NCI-H526 treated with DMSO at 0.1 percent for 48 hours (cell line): ENCODE measurements at regions not wholly inside any gene's neighbourhood (a gene's known extent, or its start where the extent isn't known, plus 50 kb on each side); places are given as distances from the start of the nearest gene placed in this dataset.
"Not testable (repeated sequence)": the region's sequence is repeated elsewhere in the genome, so short reads cannot be mapped to it uniquely, and the experiment has no call there.

Experiments used
- DNase-seq: peaks from one replicate; lab custom pipeline; 2025; lab: John Stamatoyannopoulos, UW

DNA sequence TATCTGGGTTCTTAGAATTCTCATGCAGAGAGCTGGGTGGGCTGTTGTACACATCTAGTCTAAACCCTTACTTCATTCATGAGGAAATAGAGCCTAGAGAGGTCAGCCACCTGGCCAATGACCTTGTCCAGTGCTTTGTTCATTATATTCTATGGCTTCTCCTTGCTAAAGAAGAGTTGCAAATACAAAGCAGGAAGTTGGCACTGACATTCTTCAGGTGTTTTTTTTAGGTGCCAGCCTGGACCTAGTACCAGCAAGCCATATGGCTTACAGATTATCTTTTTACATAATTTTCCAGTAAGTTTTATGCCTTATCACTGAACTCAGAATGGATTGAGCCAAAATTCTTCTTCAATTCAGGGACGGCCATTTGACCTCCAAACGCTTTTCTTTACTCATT is 54.7 kb upstream of the PGM2 start:
- no peak for DNase-seq

DNA sequence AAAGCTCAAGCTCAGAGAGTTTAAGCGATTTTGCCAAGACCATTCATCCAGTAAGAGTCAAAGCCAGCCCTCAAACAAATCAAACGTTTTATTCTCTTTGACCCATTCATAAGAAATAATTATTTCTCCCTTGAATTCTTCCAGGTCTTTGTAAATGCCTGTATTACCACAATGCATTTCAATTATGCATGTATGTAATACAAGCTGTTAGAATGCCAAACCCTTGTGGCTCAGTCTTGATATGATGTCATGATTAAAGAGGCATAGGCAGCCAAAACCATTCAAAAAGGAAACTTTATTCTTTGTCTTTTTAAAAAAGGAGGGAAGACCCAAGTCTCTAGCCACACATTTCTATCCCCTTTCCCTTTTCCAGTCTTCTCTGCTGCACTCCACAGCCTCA is 56.5 kb upstream of the PGM2 start:
- no peak for DNase-seq

DNA sequence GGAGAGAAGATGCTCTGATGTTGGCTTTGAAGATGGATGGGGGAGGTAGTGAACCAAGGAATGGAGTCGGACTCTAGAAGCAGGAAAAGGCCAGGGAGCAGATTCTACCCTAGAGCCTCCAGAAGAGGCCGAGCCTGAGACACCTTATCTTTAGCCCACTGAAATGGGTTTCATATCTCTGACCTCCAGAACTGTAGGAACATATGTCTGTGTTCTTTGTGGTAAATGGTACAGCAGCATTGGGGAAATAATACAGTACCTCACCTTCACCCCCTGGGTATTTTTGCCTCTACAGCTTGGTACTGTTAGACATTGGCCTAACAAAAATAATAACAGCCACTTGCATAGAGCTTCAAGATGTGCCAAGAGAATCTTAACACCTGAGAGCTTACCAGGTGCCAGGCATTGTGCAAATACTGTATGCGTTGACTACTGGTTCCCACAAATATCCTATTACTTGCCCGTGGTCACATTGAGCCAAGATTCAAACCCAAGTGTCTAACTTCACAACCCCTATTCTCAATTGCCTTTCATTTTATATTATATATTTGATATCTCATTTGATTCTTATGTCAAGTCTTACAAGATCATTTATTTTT is 57.0 kb upstream of the PGM2 start:
- no peak for DNase-seq

DNA sequence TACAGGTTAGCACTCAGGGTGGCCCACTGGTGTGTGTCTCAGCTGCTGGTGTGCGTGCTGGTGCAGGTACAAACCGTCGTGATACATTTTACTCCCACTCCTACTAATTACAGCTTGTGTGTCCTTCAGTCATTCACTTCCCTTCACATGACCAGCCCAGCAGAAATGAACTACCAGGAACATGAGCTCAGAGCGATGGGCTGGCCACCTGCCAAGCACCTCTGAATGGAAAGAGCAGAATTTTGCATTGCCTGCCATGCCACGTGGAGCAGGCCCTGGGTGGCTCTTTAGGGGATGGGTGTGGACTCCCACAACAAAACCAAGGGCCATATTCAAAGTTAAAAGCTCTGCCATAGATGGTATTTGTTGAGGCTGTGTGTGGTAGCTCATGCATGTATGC is 58.9 kb upstream of the PGM2 start:
- peak; percentile 7 for DNase-seq

DNA sequence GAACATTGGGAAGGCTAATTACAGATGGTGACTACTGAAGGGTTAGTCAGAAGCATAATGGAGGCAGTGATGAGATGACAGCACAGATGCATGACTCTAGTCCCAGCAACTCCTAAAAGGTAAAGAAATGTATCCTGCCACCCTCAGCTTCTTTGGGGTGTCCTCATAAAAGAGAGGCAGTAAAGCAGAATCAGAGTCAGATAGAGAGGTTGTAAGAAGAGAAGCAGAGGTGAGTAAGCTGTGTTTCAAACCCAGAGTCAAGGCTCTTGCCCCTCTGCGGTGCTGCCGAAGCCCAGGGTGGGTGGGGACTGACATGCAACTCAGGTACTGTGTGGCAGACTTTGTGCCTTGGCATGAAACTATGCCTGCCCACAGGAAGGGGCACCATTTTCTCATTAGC is 59.5 kb upstream of the PGM2 start:
- DNase-seq: no peak

DNA sequence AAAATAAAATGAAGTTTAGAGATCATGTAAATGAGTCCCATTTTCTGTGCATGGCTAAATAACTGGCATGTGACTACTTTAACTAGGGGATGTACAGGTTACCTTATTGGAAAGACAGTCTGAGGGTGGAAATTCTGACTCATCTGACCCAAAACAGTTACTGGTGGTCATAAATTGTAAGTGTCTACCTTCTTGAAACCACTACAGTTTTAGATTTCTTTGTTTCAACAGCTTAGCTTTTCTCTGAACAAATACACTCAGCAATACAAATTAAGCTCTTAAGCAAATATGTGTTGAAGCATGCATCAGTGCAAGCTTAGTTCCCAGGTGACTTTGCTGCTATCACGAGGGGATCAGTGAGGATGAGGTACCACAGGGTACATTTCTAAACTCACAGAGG is 60.7 kb upstream of the PGM2 start:
- DNase-seq: no peak

DNA sequence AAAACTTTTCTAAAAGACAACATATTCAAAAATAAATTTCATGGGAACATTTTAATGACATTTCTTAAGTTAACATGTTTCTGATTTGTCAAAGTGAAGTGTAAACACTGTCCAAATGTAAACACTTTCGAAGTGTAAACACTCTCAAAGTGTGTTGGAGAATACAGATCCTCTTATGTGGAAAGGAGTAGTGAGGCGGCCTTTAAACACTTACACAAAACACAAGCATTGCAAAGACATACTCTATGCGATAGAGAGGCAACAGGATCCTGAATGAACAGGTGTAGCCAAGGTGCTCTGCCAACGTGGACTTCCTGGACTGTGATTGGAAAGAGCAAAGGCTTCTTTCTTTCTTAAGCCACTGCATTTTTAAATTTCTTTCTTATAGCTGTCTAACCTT is 62.7 kb upstream of the PGM2 start:
- no peak for DNase-seq

DNA sequence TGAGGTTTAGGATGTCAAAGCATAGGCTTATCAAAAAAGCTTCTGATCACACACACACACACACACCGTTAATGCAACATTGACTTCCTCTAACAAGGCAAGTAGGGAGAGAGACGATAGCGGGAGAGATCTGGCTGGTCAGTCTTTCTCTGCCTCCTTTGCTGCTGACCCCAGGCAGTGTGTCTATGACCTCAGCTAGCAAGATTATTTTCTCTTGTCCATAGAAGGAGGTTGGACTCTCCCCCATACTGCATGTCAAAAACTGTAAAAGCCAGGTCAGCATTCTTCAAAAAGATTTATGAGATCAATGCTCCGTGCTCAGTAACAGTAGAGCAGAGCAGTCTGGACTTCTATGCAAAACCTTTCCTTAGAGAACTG is 63.5 kb upstream of the PGM2 start:
- DNase-seq: no peak

DNA sequence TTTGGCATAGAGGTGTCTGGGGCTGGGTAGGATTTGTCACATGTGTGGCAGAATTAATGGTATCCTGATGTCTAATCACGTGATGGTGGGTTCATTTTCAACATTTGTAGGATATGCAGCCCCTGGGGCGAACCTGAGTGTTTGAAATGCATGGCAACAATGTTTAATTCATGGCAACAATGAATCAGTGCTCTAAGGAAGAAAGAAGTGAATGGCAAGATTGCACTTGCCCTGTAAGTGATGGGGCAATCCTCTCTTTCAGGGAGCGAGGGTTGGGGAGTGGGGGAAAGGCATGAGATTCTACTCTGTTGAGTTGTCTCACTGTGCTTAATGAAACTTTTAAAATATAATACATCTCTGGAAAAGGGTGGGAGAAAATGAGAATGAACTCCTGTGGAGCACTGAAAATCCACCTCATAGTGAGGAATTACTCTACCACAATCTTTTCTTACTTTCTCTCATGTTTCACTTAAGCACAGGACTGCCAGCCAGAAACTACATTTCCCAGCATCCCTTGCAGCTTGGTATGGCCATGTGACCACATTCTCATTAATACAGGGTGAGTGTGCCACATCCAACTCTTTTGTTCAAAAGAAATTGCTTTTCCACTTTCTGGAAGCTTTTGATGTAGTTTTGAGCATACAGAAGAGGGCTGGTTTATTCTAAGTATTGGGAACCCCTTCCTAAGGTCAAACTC is 64.0 kb upstream of the PGM2 start:
- no peak for DNase-seq

DNA sequence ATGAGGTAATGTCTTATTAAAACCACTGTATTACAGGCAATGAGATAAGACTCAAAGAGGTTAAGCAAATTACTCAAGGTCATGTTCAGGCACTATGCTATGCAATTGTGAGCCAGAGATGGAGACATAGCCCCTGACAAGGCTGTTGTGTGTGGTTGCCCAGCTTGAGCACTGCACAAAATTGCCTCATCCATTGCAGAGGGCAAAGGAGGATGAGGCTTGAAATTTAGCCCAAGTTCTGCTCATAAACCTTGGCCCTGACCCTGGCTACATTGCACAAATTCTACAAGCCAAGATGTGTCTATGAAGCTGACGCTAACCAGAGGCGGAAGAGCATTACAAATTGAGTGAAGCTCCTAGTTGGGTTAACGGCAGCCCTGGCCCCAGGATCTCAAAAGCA is 65.6 kb upstream of the PGM2 start:
- DNase-seq: no peak

DNA sequence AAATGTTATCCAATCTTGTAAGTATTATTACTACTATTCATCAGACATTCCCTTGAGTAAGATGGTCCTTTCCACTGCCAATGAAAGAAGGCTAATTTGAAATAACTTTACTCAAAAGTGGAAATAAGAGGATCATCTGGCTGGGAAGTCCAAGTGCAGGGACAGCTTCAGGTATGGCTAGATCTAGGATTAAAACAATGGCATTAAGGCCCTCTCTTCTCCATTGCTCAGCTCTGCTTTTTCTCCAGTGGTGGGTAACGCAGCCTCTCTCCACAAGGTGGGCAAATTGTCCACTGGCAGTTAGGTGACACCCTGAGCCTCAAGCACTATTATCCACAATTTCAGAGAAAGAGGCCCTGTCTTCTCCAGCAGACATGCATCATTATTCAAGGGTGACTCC is 66.7 kb upstream of the PGM2 start:
- no peak for DNase-seq

DNA sequence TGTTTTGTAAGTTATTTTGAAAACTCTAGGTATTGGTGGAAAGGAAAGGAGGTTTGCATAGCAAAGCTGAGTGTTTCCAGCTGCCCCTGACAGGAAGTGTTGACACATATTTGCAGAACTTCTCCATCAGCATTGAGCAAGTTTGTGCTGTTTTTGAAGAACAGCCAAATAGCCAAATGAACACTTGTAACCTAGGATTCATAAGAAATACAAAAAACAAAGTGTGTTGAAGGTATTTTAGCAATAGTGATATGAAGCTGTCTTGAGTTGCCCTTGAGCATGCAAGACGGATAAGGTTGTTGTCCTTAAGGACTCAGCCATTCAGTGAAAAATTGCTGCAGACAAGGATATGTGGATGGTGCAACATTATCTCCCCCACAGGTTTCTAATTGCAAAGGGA is 68.3 kb upstream of the PGM2 start:
- DNase-seq: no peak

DNA sequence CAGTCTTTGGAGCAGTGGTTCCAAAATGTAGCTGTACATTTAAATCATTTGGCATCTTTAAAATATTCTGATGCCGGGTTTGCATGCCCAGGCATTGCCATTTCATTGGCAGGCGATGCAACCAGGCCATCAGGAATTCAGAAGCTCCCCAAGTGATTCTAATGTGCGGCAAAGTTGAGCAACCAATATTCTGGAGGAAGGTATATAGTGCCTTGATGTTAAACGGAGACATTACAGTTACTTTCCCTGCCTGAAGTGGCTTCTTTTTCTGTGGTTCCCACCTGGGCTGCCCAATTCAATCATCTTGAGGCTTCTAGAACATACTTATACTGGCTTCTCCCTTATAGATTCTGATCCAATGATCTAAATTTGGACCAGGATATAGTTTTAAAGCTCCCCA is 68.7 kb upstream of the PGM2 start:
- no peak for DNase-seq

DNA sequence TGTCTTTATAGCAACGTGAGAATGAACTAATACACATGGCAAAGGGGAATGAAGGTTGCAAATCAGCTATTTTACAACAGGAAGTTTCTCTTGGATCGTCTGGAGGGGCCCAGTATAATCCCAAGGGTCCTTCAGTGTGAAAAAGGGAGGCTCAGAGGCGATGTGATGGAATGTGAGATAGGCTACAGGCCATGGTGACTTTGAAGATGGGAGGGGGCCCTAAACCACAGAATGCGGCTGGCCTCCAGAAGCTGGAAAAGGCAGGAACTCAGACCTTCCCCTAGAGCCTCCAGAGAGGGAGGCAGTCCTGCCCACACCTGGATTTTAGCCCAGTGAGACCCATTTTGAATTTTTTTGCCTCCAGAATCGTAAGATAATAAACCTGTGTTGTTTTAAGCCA is 69.4 kb upstream of the PGM2 start:
- no peak for DNase-seq

DNA sequence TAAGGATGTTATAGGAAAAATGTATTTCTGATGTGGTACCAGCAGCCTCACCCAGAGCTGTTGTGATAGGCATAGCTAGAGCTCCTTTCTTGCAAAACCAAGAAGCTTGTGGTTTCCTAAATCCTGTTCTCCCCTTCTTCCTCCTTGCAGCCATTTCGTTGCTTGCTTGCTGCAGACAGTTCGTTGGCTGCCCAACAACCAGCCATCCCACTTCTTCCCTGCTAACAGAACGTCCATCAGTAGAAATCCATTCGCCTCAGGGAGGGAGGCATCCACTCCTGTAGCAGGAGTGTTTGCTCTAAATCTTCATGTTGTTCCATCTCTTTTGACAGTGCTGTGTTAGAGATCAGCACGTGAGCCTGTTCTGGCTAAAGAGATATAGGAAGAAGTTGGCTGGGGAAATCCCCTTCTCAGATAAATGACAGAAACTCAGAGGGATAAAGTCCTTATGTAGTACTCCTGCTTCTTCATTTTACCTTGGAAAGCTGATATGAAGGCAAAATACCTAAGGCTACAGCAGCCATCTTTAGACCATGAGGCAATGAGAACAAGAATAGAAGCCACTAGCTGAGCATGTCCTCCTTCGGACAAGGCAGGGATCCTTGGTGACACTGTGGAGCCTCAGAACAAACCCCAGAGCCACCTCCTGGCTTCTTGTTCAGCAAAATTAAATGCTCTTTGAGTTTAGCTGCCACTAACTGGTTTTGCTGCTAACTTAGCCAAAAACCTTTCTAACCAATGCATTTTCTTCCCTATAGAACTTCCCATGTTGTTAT is 68.4 kb upstream of the RELL1 start:
- no peak for DNase-seq

DNA sequence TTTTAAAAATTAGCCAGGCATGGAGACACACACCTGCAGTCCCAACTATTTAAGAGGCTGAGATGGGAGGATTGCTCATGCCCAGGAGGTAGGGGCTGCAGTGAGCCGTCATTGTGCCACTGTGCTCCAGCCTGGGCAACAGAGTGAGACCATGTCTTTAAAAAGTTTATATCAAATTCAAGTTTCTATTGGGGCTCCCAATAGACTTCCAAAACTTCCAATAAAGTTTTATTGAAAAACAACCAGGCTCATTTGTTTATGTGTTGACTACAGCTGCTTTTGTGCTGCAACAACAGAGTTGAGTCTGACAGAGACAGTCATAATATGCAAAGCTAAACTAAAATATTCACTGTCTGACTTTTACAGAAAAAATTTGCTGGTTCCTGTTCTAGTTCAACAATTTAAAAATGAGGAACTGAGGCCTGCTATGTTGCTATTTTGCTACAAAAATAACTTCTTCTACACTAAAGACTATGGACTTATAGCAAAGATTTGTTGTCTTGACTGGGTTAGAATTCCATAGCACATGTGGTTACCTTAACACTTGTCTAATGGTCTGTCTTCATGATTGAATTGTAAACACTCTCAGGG is 63.3 kb upstream of the RELL1 start:
- DNase-seq: no peak

DNA sequence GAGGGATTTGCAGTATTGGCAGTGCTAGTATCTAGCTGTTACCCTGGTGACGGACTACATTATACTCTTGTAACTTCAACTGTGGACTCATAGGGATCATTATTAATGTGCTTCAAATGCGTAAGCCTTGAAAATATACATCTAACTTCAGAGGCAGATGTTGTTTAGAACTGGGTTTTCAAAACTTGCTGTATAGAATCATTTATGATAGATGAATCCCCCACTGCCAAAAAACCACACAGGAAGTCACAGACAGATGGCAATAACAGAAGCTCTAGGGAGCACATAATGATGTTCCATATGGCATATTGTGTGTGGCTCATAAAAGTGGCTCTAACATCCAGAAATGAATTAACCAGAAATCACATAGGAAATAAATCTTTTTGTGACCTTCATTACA is 62.3 kb upstream of the RELL1 start:
- no peak for DNase-seq

DNA sequence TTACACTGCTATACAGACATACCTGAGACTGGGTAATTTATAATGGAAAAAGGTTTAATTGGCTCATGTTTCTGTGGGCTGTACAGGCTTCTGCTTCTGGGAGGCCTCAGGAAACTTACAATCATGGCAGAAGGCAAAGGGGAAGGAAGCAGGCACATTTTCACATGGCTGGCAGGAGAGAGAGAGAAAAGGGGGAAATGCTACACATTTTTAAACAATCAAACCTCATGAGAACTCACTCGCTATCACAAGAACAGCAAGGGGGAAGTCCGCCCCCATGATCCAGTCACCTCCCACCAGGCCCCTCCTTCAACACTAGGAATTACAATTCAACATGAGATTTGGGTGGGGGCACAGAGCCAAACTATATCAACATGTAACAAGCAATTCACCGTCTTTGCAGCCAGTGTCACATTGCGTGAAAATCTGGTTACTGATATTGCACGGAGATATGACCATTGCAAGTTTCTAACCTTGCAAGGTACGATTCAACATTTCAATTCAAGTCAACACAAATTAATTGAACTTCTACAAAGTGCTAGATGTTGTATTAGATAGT is 61.7 kb upstream of the RELL1 start:
- no peak for DNase-seq

DNA sequence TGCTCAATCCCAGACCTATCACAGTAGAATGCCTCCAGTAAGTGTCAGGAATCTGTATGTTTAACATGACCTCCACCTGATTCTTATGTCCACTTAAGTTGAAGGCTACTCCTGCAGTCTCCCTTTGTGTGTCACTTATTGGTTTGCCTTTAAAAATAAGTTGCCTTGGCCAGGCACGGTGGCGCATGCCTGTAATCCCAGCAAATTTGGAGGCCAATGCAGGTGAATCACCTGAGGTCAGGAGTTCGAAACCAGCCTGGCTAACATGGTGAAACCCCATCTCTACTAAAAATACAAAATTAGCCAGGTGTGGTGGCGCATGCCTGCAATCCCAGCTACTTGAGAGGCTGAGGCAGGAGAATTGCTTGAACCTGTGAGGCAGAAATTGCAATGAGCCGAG is 60.7 kb upstream of the RELL1 start:
- DNase-seq: not testable (repeated sequence)

DNA sequence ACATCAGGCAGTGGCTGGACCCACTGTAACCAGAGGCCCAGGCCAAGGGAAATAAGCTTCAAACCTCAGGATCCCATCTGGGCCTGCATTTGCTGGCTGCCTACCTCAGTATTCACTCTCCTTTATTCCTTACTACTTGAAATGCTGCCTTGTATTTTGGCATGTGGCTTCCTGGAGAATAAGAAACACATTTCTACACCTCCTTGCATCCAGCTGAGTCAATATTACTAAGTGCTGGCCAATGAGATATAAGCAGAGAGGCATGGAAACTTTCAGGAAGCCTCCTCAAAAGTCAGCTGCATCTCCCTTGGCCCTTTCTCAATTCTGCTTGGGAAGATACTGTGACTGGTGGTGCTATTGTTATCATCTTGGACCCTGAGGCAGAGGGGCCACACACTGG is 59.8 kb upstream of the RELL1 start:
- no peak for DNase-seq

DNA sequence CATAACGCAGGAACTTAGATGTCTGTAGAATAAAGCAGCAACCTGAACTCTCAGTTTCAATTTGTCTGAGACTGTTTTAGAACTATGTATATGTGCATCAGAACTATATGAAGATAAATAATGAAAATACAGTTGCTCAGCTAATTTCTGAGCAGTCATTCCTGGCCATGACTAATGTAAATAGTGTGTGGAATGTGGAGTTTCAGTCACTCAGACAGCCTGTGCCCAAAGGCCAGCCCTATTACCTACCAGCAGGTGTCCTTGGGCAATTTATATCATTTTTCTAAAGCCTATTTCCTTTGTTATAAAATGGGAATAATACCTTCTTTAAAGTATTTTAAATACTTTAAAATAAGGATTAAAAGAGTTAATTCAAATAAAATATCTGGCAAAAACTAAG is 56.0 kb upstream of the RELL1 start:
- no peak for DNase-seq

DNA sequence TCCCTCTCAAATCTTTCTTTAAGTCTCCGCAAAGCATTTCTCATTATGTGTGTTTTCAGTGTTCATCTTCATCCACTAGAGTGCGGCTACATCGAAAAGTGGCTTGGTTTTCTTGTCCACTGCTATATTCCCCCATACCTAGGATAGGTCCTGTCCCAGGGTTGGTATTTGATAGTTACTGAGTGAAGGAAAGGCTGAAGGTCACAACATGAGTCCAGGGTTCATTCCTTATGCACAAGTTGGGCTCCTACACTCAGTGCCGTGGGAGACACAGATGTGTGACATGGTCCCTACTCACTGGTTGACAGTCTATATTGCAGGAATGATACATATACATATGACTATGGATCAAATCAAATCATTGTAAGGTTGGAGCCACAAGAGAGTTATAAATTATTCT is 55.4 kb upstream of the RELL1 start:
- DNase-seq: no peak

DNA sequence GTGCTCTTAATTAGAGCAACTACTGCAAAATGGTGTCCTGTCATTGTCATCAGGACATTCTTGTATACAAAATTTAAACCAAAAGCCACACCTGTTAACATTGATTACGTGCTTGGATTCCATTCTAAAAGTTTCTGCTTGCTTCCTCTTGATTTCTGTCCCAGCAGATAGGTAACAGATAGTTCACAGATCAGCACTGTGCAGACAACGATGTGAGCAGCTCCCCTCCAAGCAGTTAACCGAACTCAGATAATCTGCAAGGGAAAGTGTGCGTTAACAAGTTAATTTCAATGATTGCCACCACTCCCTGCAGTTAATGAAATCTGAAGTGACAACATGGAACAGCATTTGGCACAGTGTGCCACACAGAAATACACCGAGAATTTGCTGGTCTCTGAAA is 54.4 kb upstream of the RELL1 start:
- DNase-seq: no peak
